PFSK-1 (cell line): ENCODE measurements at regions not wholly inside any gene's neighbourhood (a gene's known extent, or its start where the extent isn't known, plus 50 kb on each side); places are given as distances from the start of the nearest gene placed in this dataset.

Experiments used
- FOXP2 ChIP-seq: optimal IDR thresholded peaks from 2 replicates; pipeline ENCODE3; 2011; ENCODE audit warnings: borderline replicate concordance, control low read depth, inconsistent platforms; ENCODE audit not compliant: insufficient read depth; ENCODE audit errors: extremely low read length, extremely low read depth
- POLR2AphosphoS5 ChIP-seq: IDR thresholded peaks from 2 replicates; pipeline ENCODE4 v1.6.1; 2012; ENCODE audit warnings: low read depth, mild to moderate bottlenecking, control low read depth, low read length, moderate library complexity
- SIN3A ChIP-seq: IDR thresholded peaks from 2 replicates; pipeline ENCODE4 v1.6.1; 2012; ENCODE audit warnings: mild to moderate bottlenecking, low read length, moderate library complexity, borderline replicate concordance; ENCODE audit not compliant: insufficient read depth
- TAF1 ChIP-seq: IDR thresholded peaks from 2 replicates; pipeline ENCODE4 v1.6.1; 2012; ENCODE audit warnings: low read length, control low read depth, borderline replicate concordance; ENCODE audit not compliant: insufficient read depth
- TF ChIP-seq, protein P1 (sequence below), 2 experiments: IDR thresholded peaks; 2 replicates each; pipeline versions ENCODE4 v1.6.1 to v1.8.0; 2011 to 2012; ENCODE audit warnings: low read depth in 2 of 2, low read length in 2 of 2, control low read depth in 1 of 2, inconsistent platforms in 1 of 2, mild to moderate bottlenecking in 1 of 2, moderate library complexity in 1 of 2; ENCODE audit not compliant: insufficient read depth in 1 of 2

DNA sequence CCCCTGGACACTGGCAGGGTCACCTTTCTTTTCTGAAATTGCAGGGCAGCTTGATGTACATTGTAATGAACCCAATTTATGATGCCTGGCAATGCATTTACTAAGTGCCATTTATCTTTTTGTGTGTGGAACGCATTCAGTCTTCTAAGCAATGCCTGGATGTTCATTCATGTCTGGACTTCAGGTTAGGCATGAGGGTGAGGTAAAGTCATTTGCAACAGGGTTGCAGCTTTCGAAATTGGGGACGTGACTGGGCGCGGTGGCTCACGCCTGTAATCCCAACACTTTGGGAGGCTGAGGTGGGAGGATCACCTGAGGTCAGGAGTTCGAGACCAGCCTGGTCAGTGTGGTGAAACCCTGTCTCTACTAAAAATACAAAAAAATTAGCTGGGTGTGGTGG is 134.6 kb downstream of the SOX4 start:
- no peak for TF ChIP-seq SIN3A
- TF ChIP-seq POLR2AphosphoS5: no peak
- TF ChIP-seq, protein P1, sequence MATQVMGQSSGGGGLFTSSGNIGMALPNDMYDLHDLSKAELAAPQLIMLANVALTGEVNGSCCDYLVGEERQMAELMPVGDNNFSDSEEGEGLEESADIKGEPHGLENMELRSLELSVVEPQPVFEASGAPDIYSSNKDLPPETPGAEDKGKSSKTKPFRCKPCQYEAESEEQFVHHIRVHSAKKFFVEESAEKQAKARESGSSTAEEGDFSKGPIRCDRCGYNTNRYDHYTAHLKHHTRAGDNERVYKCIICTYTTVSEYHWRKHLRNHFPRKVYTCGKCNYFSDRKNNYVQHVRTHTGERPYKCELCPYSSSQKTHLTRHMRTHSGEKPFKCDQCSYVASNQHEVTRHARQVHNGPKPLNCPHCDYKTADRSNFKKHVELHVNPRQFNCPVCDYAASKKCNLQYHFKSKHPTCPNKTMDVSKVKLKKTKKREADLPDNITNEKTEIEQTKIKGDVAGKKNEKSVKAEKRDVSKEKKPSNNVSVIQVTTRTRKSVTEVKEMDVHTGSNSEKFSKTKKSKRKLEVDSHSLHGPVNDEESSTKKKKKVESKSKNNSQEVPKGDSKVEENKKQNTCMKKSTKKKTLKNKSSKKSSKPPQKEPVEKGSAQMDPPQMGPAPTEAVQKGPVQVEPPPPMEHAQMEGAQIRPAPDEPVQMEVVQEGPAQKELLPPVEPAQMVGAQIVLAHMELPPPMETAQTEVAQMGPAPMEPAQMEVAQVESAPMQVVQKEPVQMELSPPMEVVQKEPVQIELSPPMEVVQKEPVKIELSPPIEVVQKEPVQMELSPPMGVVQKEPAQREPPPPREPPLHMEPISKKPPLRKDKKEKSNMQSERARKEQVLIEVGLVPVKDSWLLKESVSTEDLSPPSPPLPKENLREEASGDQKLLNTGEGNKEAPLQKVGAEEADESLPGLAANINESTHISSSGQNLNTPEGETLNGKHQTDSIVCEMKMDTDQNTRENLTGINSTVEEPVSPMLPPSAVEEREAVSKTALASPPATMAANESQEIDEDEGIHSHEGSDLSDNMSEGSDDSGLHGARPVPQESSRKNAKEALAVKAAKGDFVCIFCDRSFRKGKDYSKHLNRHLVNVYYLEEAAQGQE (IDR thresholded peaks at IDR 0.05; ENCODE audit: insufficient read depth in 1 of 2, low read depth in 2 of 2, low read length in 2 of 2): no peak
- no peak for TF ChIP-seq TAF1
- no peak for TF ChIP-seq FOXP2
